Fibroblast of lung (primary cell): ENCODE measurements at regions not wholly inside any gene's neighbourhood (a gene's known extent, or its start where the extent isn't known, plus 50 kb on each side); places are given as distances from the start of the nearest gene placed in this dataset.

Experiments used
- CTCF ChIP-seq, 2 donors: IDR thresholded peaks in 1 of 2; conservative IDR thresholded peaks in 1 of 2; 1 replicate in 1 of 2; 2 replicates in 1 of 2; pipeline ENCODE4 v1.5.1; 2011 to 2012; ENCODE audit warnings: low read length in 2 of 2, control low read depth in 1 of 2, inconsistent platforms in 1 of 2, low read depth in 1 of 2, mild to moderate bottlenecking in 1 of 2
- EZH2 ChIP-seq: IDR thresholded peaks from 2 replicates; pipeline ENCODE4 v1.5.1; 2012; ENCODE audit warnings: low read length, control low read depth, mild to moderate bottlenecking; ENCODE audit errors: missing control alignments

DNA sequence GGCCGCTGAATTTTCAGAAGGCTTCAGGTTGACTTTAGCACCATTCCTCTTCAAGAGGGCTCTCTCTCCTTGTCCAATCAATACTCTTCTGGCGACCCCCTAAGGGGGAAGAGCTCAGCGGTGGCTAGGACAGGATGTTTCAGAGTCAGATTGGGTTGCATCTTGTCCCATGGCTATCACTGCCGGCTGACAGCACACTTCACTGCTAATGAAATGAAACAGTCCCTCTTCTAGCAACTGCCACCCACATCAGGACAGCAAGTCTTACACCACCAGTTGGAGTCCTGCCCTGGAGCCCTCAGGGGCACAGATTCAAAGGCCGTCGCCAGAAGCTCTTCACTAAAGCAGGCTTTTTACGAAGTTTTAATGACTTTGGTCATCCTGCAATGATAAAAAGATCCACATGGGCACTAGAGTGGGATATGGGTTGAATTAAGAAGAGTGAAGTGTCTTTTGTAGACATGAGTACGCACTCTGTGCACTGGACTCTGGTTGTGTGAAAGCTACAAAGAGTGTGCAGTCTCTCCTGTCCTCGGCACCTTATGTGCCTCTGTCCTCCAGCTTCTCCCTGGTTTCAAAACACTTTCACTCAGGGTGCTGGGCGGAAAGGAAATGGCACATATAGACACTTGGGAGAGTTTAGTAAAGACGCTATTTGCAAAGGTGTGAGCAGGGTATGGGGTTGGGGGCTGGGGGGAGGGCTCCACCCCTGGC, 66.1 kb upstream of the SLC22A16 start:
- TF ChIP-seq CTCF (conservative IDR thresholded peaks at IDR 0.05 in 1 of 2, IDR thresholded peaks at IDR 0.05 in 1 of 2; ENCODE audit: low read depth in 1 of 2, low read length in 2 of 2) (no peak), EZH2 (no peak)
